Activated CD8-positive, alpha-beta memory T cell treated with anti-CD3 and anti-CD28 coated beads, Interleukin-2, amount 50 U/mL, for 24 hours (primary cell): ENCODE measurements at regions not wholly inside any gene's neighbourhood (a gene's known extent, or its start where the extent isn't known, plus 50 kb on each side); places are given as distances from the start of the nearest gene placed in this dataset.

Experiments
- DNase-seq: peaks from one replicate; pipeline ENCODE4 v3.0.0-alpha.2; 2020; ENCODE audit errors: extremely low read depth

- DNase-seq: no peak
Measured at GRCh38 chr10:78815702-78816334, 252.9 kb upstream of the ZMIZ1 start.

GRCh38 chr10:78817361-78817760 is 251.4 kb upstream of the ZMIZ1 start:
- DNase-seq: no peak

GRCh38 chr10:78817804-78818203 is 251.0 kb upstream of the ZMIZ1 start:
- DNase-seq: no peak

- no peak for DNase-seq
Measured at GRCh38 chr10:78819361-78820006, 249.3 kb upstream of the ZMIZ1 start.

- no peak for DNase-seq
Measured at GRCh38 chr10:78820007-78820362, 248.8 kb upstream of the ZMIZ1 start.

- DNase-seq: no peak
Measured at GRCh38 chr10:78821052-78821451, 247.7 kb upstream of the ZMIZ1 start.

- no peak for DNase-seq
Measured at GRCh38 chr10:78828647-78829539, 239.9 kb upstream of the ZMIZ1 start.

- DNase-seq: no peak
Measured at GRCh38 chr10:78829565-78829964, 239.2 kb upstream of the ZMIZ1 start.

GRCh38 chr10:78830062-78830975 is 238.4 kb upstream of the ZMIZ1 start:
- no peak for DNase-seq

GRCh38 chr10:78830976-78831375 is 237.8 kb upstream of the ZMIZ1 start:
- no peak for DNase-seq

- DNase-seq: no peak
Measured at GRCh38 chr10:78831461-78831860, 237.3 kb upstream of the ZMIZ1 start.

GRCh38 chr10:78832281-78832680 is 236.5 kb upstream of the ZMIZ1 start:
- no peak for DNase-seq

GRCh38 chr10:78838141-78838657 is 230.6 kb upstream of the ZMIZ1 start:
- DNase-seq: no peak

GRCh38 chr10:78843495-78843894 is 225.3 kb upstream of the ZMIZ1 start:
- no peak for DNase-seq

GRCh38 chr10:78844960-78845607 is 223.7 kb upstream of the ZMIZ1 start:
- no peak for DNase-seq

- no peak for DNase-seq
Measured at GRCh38 chr10:78846071-78846470, 222.7 kb upstream of the ZMIZ1 start.

GRCh38 chr10:78846760-78847159 is 222.0 kb upstream of the ZMIZ1 start:
- no peak for DNase-seq

- DNase-seq: no peak
Measured at GRCh38 chr10:78847485-78847884, 221.3 kb upstream of the ZMIZ1 start.

GRCh38 chr10:78849115-78849514 is 219.7 kb upstream of the ZMIZ1 start:
- no peak for DNase-seq

GRCh38 chr10:78849731-78850130 is 219.0 kb upstream of the ZMIZ1 start:
- no peak for DNase-seq
